ENCODE measurements at regions not wholly inside any gene's neighbourhood (a gene's known extent, or its start where the extent isn't known, plus 50 kb on each side); places are given as distances from the start of the nearest gene placed in this dataset.

DNA sequence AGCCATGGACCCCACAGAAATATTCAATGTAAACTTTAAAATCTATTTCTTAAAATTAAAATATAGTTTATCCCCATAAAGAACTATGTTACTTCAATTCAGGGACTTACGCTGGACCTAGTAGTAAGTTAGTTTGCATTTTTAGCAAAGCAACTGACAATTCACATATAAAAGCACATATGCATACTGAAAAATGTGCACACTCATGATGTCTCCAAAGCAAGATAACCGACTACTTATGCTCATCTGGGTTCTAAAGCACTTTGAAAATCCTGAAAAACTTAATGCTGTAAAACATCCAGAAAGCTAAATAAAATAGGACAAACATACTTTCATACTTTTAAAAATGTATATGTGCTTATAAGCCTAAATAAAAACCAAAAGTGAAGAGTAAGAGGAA, 264.4 kb upstream of the GAS1 start:
- no peak for FAIRE-seq

DNA sequence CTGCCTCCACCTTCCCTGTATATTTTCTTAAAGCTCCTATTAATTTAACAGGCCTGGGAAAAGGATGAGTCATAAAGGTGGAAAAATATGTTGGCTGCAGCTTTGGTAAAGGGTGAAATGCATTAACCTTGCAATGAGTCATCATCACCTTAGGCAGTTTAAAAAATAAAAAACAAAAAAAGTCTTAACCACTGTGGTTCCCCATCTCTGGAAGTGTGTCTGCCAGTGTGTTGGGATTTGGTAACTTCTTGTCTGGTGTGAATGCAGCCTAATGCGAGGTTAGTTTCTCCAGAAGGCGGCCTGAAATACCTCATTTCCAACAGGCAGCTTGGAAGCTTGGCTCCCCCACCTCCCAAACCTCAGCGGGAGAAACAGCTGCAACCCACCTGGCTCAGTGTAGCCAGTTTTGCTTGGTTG, 265.3 kb upstream of the GAS1 start:
- FAIRE-seq: no peak

GRCh38 chr9:87213948-87214347, 266.6 kb upstream of the GAS1 start:
- no peak for FAIRE-seq

DNA sequence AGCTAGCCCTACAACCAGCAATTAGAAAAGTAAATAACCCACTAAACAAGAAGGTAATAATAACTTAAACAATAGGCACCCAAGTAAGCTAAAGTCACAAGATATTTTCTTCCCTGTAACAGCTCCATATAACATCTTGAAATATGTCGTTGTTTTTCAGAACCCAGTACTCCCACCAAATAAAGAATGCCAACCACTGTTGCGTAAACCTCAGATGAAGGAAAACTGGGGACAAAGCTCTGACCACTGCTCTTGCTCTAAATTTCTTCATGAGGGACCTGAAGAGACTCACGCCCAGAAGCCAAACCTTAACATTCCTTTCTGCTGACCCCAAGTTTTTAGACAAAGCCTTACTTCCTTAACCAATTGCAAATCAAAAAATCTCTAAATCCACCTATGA, 267.7 kb upstream of the GAS1 start:
- no peak for FAIRE-seq

GRCh38 chr9:87216036-87216435, 268.7 kb upstream of the GAS1 start:
- FAIRE-seq: no peak

DNA sequence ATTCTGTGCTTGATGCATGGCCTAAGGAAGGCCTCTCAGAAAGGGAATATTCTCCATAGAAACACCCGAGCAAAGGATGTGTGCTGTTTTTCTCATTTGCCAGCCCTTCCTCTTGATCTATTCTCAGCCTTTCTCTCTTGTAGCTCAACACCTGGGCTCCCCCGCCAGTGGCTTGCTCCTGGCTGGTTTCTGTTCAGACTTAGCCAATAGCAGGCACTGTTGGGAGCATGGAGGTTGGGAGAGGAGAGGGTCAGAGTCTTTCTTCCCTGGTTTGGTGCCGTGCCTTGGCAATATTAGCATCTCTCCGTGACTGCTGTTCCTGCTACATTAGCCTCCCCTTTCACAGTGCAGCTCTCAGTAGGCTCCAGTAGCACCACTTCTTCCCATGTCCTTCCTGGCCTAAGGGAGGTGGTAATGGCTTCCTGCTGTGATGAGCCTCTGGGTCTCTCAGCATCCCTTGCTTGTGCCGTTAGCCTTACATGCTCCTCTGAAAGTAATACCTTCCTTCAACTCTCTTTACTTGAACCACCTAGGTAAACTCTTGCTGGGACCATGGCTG, 269.7 kb upstream of the GAS1 start:
- FAIRE-seq: no peak

GRCh38 chr9:87223392-87224246, 274.0 kb upstream of the DAPK1 start:
- FAIRE-seq: no peak

DNA sequence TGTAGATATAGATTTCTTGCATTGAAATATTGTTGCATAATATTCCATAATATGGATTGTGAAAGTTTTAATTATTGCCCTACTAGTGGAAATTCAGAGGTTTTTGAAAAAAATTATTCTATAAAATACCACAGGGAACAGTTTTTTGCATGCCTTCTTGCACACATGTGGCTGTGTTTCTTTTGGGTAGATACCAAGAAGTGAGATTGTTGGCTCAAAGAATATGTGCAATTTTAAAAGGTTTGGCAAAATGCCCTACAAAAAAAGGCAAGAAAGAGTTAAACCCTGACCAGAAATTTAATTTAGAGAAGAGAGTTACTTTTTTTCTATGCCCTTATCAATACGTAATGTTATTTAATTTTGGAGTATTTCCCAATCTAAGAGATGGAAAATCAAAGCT, 270.8 kb upstream of the DAPK1 start:
- FAIRE-seq: no peak

DNA sequence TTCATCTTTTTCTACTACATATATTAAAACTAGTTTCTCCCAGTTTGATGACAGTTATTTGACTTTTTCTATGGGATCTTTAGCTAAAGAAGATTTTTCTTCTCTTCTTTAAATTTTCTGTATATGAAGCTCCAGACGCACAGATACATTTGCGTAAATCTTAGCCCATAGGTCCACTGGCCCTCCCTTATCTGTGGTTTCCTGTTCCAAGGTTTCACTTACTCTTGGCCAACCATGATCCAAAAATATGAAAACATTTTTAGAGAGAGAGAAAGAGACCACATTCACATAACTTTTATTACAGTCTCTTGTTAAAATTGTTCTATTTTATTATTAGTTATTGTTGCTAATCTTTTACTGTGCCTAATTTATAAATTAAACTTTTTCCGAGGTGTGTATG, 270.2 kb upstream of the DAPK1 start:
- FAIRE-seq: no peak

DNA sequence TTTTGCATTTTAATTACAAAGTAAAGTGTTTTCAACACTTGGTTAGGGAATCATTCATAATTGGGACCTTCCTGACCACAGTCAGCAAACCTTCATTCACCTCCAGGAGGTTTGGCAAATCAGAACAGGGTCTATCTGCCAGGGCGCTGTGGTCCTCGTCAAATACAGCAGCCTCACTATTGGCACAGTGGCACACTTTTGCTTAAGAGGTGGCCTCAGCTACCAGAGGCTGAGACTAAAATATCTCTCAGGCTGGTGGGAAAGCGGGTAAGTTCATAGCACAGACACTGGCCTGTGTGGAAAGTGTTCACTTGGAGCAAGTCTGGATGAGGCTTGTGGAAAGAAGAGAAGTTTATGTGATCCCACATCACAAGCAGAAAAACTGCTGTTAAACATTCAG, 268.6 kb upstream of the DAPK1 start:
- no peak for FAIRE-seq

DNA sequence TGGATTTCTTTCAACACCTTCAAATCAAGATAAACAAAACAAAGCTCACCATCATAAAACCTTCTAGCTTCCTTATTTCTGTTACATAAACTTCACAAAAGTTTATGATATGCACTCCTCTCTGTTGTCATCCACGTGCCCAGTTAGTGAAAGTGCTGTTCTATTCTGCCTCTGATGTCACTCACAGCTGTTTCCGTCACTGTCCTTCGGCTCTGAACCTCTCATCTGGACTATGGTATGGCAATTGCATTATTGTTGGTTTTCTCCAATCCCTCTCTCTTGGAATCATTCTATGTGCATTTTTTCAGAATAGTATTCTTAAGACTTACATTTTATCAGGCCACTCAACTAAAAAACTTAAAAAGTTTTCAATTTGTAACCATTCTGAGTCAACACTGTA, 264.2 kb upstream of the DAPK1 start:
- FAIRE-seq: no peak

DNA sequence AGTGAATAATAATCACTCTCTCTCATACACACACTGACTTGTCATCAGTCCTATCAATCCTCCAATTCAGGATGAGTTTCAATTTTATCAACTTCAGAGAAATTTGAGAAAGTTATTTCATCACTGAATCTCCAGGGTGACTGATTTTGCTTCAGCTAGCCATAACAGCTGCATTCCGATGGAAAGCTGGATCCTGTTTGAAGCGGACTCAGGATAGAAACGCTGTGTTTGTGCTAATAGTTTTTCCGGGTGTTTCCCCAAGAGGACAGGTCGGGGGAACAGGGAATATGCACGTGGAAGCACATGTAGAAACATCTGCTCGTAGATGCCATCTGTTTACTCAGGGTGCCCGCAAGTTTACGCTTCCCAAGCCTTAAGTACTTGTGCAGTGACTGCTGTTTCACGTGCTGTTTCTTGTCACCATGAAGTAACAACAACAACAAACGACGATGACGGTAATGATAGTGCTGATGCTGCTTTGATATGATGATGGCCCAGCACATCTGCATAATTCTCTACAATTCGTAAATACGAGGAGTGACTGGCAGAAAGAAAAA, 263.7 kb upstream of the DAPK1 start:
- no peak for FAIRE-seq

- FAIRE-seq: no peak
These were observed 262.8 kb upstream of the DAPK1 start for GRCh38 chr9:87234854-87235253.

GRCh38 chr9:87236546-87236945, 261.1 kb upstream of the DAPK1 start:
- FAIRE-seq: no peak

- FAIRE-seq: no peak
These were observed 260.3 kb upstream of the DAPK1 start for GRCh38 chr9:87237336-87237735.

GRCh38 chr9:87238545-87238944, 259.1 kb upstream of the DAPK1 start:
- FAIRE-seq: no peak

GRCh38 chr9:87239312-87239711, 258.4 kb upstream of the DAPK1 start:
- no peak for FAIRE-seq

GRCh38 chr9:87243602-87244001, 254.1 kb upstream of the DAPK1 start:
- no peak for FAIRE-seq

DNA sequence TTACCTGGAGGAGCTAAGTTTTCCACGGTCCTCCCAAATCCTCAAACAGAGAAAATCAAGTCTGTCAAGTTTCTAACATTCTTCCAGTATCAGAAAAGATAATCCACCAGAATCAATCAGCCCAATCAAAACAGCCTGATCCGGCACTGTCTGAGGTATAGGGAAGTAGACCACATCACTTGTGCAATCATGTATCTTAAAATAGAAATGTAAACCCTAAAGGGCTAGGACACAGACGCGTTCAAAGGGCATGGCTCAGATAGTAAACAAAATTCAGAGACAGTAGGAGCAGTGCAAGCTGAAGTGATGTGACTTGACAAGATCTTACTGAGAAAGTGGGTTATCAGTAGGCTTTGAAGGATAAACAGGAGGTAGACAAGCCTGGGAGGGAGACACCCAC, 252.4 kb upstream of the DAPK1 start:
- FAIRE-seq: no peak

DNA sequence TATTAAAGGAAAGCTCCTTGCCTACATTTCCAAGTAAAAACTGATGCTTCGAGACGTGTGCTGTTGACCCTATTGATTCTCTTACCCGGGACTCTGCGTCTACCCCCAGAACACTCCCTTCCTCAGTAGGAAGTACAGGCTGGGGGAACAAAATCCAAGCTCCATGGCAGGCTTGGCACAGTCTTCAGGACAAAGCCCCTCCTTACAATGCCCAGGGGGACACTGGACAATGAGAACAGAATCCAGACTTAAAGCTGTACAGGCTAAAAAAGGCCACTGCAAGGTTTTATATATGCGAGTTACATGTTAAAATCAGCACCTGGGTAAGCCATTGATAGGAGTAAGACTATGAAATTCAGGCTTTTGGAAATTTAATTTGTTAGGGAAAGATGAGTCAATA, 250.6 kb upstream of the DAPK1 start:
- FAIRE-seq: no peak

GRCh38 chr9:87249029-87249428, 248.6 kb upstream of the DAPK1 start:
- FAIRE-seq: no peak

DNA sequence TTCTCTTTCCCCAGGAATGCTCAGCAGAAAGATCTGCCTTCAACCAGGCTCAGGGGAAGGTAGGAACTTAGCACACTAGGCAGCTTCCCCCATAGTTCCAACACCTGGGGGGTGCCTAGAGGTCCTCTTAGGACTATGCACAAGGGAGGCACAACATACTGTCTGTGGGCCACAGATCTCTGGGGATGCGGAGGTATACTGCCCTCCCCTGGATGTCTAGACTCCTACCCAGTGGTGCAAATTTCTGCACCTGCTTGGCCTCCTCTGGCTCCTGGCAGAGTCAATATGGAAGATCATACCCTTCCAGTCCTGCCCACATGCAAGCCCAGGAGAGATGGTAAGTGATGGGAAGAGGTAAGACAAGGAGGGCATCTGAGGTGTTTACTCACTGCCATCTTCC, 247.5 kb upstream of the DAPK1 start:
- no peak for FAIRE-seq

DNA sequence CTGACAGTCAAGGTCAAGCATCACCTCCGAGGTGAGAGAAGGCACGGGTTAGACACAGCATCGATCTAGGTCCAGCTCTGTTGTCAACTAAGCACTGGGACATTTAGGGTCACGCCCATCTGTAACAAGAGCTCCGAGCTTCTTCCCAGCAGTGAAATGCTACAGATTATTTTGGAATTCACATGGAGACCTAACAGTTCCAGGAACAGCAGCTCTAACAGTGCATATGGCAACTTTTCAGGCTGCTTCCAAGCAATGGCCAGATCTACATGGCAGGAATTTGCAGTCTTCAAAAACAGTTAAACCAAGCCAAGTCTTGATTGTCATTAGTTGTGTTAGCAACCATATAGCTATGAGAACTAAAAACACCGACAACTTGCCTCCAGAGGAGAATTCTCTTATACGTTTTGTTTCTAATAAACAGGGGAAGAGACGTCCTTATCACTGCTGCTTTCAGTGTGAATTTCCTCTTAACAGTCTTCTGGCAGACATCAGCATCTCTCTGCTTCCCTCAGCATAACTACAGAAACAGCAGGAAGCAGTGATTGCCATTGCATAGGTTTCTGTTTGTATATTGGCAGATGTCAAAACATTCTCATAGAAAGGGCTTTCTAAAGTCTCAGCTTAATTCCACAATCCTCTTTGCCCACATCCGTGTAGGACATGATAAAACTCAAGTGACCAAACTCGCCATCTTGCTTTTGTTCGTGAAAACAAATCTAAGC, 242.1 kb upstream of the DAPK1 start:
- no peak for FAIRE-seq

DNA sequence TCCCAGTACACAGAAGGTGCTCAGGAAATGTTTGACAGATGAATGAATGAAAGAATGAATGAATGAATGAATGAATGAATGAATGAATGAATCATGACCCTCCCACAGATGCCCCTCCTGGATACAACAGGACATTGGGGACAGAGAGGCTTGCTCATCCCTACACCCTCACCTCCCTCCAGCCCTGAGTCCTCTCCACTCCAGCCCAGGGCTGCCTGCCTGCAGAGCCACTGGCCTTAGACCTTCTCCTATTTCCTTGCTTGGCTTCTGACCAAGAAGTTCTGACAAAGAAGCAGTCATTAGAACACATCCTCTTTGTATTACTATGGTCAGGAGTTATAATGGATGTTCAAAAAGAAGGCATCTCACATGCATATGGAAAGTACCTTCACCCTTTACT, 240.7 kb upstream of the DAPK1 start:
- no peak for FAIRE-seq
